GM21529 (cell line): ENCODE measurements at regions not wholly inside any gene's neighbourhood (a gene's known extent, or its start where the extent isn't known, plus 50 kb on each side); places are given as distances from the start of the nearest gene placed in this dataset.
"Not testable (repeated sequence)": the region's sequence is repeated elsewhere in the genome, so short reads cannot be mapped to it uniquely, and the experiment has no call there.

Experiments used
- ATAC-seq: cut with Tn5 transposase; IDR thresholded peaks from one replicate; pipeline ENCODE4 v1.9.1; 2021; ENCODE audit not compliant: unreplicated experiment

GRCh38 chr7:69276011-69276729, 322.1 kb upstream of the AUTS2 start:
- ATAC-seq: no peak

DNA sequence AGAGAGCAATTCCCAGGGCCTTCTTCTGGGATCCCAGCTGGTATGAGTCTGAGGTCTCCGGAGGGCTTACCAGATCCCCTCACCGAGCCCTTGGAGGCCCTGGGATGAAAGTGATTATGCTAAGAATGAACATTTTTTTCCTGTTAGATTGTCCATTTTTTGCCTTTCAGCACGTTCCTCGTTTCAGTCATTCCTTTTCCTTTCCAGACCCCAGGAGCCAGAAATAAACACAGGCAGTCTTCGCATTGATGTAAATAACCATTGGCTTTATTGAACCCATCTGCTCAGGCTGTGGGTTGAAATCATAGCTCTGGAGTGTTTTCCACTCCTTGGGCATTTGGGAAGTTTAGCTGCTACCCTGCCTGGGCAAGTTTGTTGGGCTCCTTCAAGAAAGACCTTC, 320.9 kb upstream of the AUTS2 start:
- ATAC-seq: no peak

- no peak for ATAC-seq
Observed at GRCh38 chr7:69282946-69283345, 315.3 kb upstream of the AUTS2 start.

DNA sequence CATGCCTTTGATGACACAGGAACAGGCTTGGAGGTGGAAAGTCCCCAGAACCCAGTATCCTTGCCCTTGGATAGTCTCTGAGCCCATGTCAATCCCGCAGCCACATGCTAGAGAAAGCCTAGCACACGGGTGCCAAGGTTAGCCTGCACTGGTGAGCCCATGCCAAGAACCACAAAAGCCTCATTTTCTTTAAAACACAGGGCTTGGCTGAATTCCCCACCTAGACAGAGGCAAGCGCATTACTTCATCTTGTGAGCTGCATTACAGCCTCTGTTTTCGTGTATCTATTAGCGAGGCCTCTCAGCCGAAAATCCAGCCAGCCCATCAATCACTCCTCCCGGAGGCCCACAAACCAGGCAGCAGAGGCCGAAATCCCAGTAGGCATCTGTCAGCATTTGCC, 314.9 kb upstream of the AUTS2 start:
- ATAC-seq: no peak

- ATAC-seq: no peak
Observed at GRCh38 chr7:69285854-69286253, 312.4 kb upstream of the AUTS2 start.

GRCh38 chr7:69295977-69296376, 302.3 kb upstream of the AUTS2 start:
- no peak for ATAC-seq

GRCh38 chr7:69301253-69301652, 297.0 kb upstream of the AUTS2 start:
- ATAC-seq: no peak

DNA sequence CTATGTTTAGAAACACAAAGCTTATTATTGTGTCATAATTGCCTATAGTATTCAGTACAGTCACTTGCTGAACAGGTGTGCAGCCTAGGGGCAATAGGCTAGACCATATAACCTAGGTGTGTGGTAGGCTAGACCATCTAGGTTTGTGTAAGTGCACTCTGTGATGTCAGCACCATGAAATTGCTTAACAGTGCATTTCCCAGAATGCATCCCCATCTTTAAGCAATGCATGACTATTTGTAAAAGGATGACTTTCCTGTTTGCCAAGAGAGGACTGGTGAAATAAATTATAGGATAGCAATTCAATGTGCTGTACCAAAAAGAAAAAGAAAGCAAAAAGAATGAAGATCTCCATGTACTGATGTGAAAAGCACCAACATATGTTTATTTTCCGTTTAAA, 288.7 kb upstream of the AUTS2 start:
- no peak for ATAC-seq

- ATAC-seq: no peak
Observed at GRCh38 chr7:69311489-69311888, 286.8 kb upstream of the AUTS2 start.

DNA sequence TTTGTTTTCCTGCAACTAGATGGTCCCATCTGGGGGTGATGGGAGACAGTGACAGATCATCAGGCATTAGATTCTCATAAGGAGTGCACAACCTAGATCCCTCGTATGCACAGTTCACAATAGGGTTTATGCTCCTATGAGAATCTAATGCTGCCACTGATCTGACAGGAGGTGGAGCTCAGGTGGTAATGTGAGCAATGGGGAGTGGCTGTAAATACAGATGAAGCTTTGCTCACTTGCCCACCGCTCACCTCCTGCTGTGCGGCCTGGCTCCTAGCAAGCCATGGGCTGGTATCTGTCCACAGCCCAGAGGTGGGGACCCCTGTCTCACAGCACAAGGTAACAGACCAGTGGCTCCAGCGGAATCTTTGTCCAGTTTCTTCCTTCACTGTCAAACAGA, 284.4 kb upstream of the AUTS2 start:
- not testable (repeated sequence) for ATAC-seq

GRCh38 chr7:69318794-69319193, 279.5 kb upstream of the AUTS2 start:
- ATAC-seq: no peak

DNA sequence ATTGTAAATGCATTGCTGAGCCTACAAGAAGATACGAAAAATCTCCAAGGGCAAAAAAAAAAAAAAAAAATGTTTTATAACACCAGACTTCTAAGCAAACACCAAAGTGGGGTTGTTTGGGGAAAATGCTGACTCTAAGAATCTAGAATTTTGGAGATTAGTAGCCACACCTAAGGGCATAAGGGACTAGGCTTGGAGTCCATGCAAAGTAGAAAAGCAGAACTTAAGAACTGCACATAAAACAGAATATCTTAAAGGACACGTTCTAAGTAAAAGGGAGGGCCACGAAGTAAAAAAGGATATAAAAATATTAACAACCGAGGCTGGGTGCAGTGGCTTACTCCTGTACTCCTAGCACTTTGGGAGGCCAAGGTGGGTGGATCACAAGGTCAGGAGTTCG, 269.8 kb upstream of the AUTS2 start:
- ATAC-seq: no peak

DNA sequence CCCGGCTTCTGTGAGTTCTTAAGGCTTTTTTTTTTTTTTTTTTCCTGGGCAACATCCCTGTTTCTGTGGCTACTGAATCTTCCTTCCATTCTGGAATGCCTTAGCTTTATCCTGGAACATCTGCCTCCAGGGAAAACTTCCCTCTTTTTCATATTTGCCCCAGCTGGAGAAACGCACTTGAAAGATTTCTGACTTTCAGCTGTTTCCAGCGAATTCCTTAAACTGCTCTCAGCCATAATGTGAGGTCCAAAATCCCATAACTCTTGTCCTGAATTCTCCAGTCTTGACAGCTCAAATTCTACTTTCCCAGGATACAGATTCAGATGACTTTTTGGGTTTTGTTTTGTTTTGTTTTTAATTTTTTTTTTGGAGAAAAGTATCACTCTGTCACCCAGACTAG, 263.6 kb upstream of the AUTS2 start:
- ATAC-seq: no peak

DNA sequence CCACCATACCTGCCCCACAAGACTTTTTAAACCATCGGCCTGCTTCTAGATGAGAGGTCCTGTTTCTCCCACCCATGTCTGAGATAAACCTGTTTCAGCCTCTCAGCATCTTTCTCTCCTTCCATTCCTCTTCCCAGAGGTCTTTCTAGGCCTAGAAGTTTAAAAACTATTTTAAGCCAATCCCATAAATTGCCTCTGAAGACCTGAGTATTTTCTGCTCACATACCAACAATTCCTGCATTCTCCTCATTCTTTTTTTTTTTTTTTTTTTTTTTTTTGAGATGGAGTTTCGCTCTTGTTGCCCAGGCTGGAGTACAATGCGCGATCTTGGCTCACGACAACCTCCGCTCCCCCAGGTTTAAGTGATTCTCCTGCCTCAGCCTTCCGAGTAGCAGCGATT, 262.9 kb upstream of the AUTS2 start:
- ATAC-seq: no peak

GRCh38 chr7:69336976-69337375, 261.3 kb upstream of the AUTS2 start:
- ATAC-seq: no peak

- no peak for ATAC-seq
Observed at GRCh38 chr7:69338144-69338543, 260.1 kb upstream of the AUTS2 start.

- ATAC-seq: no peak
Observed at GRCh38 chr7:69341288-69341687, 257.0 kb upstream of the AUTS2 start.

GRCh38 chr7:69342154-69342884, 256.0 kb upstream of the AUTS2 start:
- ATAC-seq: no peak

DNA sequence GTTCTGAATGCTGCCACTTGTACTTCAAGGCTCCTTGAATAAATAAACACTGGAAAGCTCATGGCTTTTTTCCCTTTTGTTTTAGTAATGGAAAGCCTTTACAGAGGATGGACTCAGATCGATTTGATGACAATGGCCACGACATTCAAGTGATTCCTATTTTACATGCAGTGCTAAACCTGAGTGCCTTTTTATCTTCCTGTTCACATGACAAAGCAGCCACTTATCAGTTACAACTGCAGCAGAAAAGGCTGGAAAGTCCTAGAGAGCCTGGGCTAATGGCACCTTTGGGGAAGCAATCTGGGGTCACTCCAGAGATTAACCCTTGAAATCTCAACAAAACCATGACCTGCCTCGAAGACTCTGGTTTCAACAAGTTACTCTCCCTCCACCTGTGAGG, 249.0 kb upstream of the AUTS2 start:
- ATAC-seq: no peak

GRCh38 chr7:69358163-69358821, 240.0 kb upstream of the AUTS2 start:
- ATAC-seq: no peak

DNA sequence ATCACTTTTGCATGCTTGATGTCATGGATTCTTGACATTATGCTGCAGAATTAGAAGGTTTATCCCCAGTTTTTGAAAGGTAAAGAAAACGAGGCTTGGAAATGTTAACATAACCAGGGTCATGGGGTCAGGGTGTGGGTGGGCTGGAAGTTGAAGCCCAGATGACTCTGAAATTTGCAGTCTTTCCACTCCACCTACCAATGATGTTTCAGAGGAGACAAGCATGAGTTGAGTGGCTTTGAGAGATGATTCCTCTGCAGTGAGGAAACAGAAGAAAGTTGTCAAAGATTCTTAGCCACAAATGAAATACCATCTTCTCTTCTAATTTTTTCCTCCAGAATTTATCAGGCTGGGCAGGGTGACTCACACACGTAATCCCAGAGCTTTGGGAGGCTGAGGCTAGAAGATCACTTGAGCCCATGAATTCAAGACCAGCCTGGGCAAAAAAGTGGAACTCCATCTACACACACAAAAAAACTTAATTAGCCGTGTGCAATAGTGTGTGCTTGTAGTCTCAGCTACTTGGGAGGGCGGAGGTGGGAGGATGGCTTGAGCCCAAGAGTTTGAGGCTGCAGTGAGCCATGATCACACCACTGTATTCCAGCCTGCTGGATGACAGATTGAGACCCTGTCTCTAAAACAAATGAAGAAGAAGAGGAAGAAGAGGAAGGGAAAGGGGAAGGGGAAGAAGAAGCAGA, 239.1 kb upstream of the AUTS2 start:
- no peak for ATAC-seq

- ATAC-seq: no peak
Observed at GRCh38 chr7:69360913-69361312, 237.4 kb upstream of the AUTS2 start.
